CD4-positive, CD25-positive, alpha-beta regulatory T cell (primary cell): ENCODE measurements at regions not wholly inside any gene's neighbourhood (a gene's known extent, or its start where the extent isn't known, plus 50 kb on each side); places are given as distances from the start of the nearest gene placed in this dataset.
A peak's percentile ranks its signal among the peaks of the same experiment; 100 is the strongest.

Experiments used
- ATAC-seq, 2 donors: fragments of 150-1000 bp; cut with Tn5 transposase; one replicate each; pipeline ENCODE4 v1.10.0; 2021; ENCODE audit warnings: low read depth in 2 of 2, moderate number of reproducible peaks in 2 of 2, moderate library complexity in 1 of 2
- DNase-seq, 3 donors: peaks; one replicate each; pipeline versions ENCODE4 v3.0.0 to v3.0.0-alpha.2; 2012 to 2022; ENCODE audit warnings: mixed read lengths in 1 of 3
- H3K27ac ChIP-seq: one replicate; pipeline ENCODE4 v1.7.0; 2013; ENCODE audit warnings: mild to moderate bottlenecking, low read length; ENCODE audit not compliant: insufficient read depth, poor library complexity, severe bottlenecking
- H3K27me3 ChIP-seq: one replicate; pipeline ENCODE4 v1.7.0; 2013; ENCODE audit warnings: low read length; ENCODE audit not compliant: control insufficient read depth, insufficient read depth
- H3K36me3 ChIP-seq: one replicate; pipeline ENCODE4 v1.7.0; 2013; ENCODE audit warnings: mild to moderate bottlenecking, low read length, moderate library complexity; ENCODE audit not compliant: control insufficient read depth, insufficient read depth
- H3K4me1 ChIP-seq: 2 replicates; pipeline ENCODE4 v1.7.0; 2013; ENCODE audit warnings: mild to moderate bottlenecking, low read length; ENCODE audit not compliant: insufficient read depth, control insufficient read depth, poor library complexity, severe bottlenecking
- H3K4me3 ChIP-seq: one replicate; pipeline ENCODE4 v1.7.0; 2013; ENCODE audit warnings: low read depth, mild to moderate bottlenecking, low read length, moderate library complexity
- H3K9me3 ChIP-seq, 2 experiments: 1 replicate in 1 of 2; 2 replicates in 1 of 2; pipeline ENCODE4 v1.7.0; 2013; ENCODE audit warnings: low read length in 2 of 2, mild to moderate bottlenecking in 1 of 2, moderate library complexity in 1 of 2; ENCODE audit not compliant: control insufficient read depth in 2 of 2
- H3K27ac Mint-ChIP-seq, 3 donors: one replicate each; pipeline ENCODE4 v1.8.0; 2020 to 2022; ENCODE audit warnings: mild to moderate bottlenecking in 3 of 3, mixed read lengths in 3 of 3, moderate library complexity in 2 of 3
- H3K27me3 Mint-ChIP-seq: one replicate; pipeline ENCODE4 v1.8.0; 2022; ENCODE audit warnings: mild to moderate bottlenecking, mixed read lengths
- H3K36me3 Mint-ChIP-seq: one replicate; pipeline ENCODE4 v1.8.0; 2020; ENCODE audit warnings: mixed read lengths
- H3K4me1 Mint-ChIP-seq, 4 donors: one replicate each; pipeline ENCODE4 v1.8.0; 2020 to 2022; ENCODE audit warnings: mixed read lengths in 4 of 4, mild to moderate bottlenecking in 1 of 4
- H3K4me3 Mint-ChIP-seq, 4 donors: one replicate each; pipeline ENCODE4 v1.8.0; 2020 to 2022; ENCODE audit warnings: mild to moderate bottlenecking in 4 of 4, mixed read lengths in 4 of 4, moderate library complexity in 3 of 4
- H3K9me3 Mint-ChIP-seq, 7 donors: one replicate each; pipeline ENCODE4 v1.8.0; 2020 to 2022; ENCODE audit warnings: mixed read lengths in 7 of 7, mild to moderate bottlenecking in 3 of 7, moderate library complexity in 2 of 7

DNA sequence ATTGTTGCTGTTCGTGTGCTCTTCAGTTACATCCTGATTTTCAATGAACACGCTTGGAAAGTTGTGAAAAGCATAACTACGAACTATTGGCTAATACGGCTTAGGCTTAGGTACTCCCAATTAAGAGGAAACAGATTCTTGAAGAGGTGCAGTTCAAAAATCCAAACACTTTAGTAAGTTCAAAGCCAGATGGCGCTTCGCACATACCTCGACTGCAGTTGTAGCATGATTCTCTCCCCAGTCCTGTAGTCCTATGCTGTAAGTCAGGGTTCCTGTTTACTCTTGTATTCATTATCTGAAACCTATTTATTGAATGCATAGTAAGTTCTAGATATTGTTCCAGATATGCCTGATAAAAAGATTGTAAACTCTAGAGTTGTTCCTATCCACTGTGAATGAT, 165.2 kb downstream of the TRIB2 start:
- Mint-ChIP-seq H3K9me3 (peaks cover 0 to 1% (median 0%) of the 10 kb centered on the region in 7 donors), H3K4me3 (no peak overlapping the region), H3K27me3 (no peaks in the 10 kb centered on the region), H3K27ac (no peak overlapping the region), H3K36me3 (no peaks in the 10 kb centered on the region), H3K4me1 (no peaks in the 10 kb centered on the region)
- Histone ChIP-seq H3K27me3 (no peaks in the 10 kb centered on the region), H3K9me3 (no peaks in the 10 kb centered on the region), H3K27ac (no peak overlapping the region), H3K36me3 (no peaks in the 10 kb centered on the region), H3K4me3 (no peak overlapping the region), H3K4me1 (no peaks in the 10 kb centered on the region)
- no peak for ATAC-seq
- DNase-seq = peak in 1 of 3 donors; percentile 7

DNA sequence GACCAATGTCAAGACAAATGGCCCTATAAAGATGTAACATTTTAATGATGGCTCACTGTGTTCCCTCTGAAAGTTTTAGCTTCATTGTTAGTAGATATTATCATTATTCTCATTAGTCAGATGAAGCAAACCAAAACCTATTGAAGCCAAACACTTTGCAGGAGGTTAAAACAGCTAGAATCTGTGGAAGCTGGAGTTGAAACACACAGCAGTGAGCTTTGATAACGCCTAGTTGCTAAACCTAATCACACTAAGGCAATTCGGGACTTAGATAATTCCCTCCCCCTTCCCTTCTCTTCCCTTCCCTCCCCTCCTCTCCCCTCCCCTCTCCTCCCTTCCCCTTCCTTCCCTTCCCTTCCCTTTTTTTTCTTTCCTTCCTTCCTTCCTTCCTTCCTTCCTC, 165.7 kb downstream of the TRIB2 start:
- Histone ChIP-seq H3K4me1 (no peaks in the 10 kb centered on the region), H3K27me3 (no peaks in the 10 kb centered on the region), H3K36me3 (no peaks in the 10 kb centered on the region), H3K9me3 (no peaks in the 10 kb centered on the region), H3K27ac (no peak overlapping the region), H3K4me3 (no peak overlapping the region)
- no peaks in the 10 kb centered on the region for H3K27me3 Mint-ChIP-seq
- H3K4me1 Mint-ChIP-seq = no peaks in the 10 kb centered on the region
- DNase-seq (no peak), ATAC-seq (no peak)
- peaks cover 0 to 1% (median 0%) of the 10 kb centered on the region in 7 donors for H3K9me3 Mint-ChIP-seq
- no peak overlapping the region for H3K4me3 Mint-ChIP-seq
- H3K27ac Mint-ChIP-seq = no peak overlapping the region
- H3K36me3 Mint-ChIP-seq = no peaks in the 10 kb centered on the region

- Histone ChIP-seq H3K27ac (no peak overlapping the region), H3K4me3 (no peak overlapping the region), H3K36me3 (no peaks in the 10 kb centered on the region), H3K4me1 (no peaks in the 10 kb centered on the region), H3K9me3 (no peaks in the 10 kb centered on the region), H3K27me3 (no peaks in the 10 kb centered on the region)
- H3K4me1 Mint-ChIP-seq = no peaks in the 10 kb centered on the region
- ATAC-seq (no peak), DNase-seq (no peak)
- H3K4me3 Mint-ChIP-seq = no peak overlapping the region
- peaks cover 0 to 4% (median 0%) of the 10 kb centered on the region in 7 donors for H3K9me3 Mint-ChIP-seq
- no peaks in the 10 kb centered on the region for H3K27me3 Mint-ChIP-seq
- H3K36me3 Mint-ChIP-seq = no peaks in the 10 kb centered on the region
- H3K27ac Mint-ChIP-seq = peak overlapping the region in 1 of 3 donors; percentile 45
Observed at GRCh38 chr2:12883906-12884305, 167.2 kb downstream of the TRIB2 start.

GRCh38 chr2:12884713-12885282, 168.1 kb downstream of the TRIB2 start:
- no peak for ATAC-seq
- Histone ChIP-seq H3K4me1 (no peaks in the 10 kb centered on the region), H3K27me3 (no peaks in the 10 kb centered on the region), H3K27ac (no peak overlapping the region), H3K4me3 (no peak overlapping the region), H3K9me3 (no peaks in the 10 kb centered on the region), H3K36me3 (no peaks in the 10 kb centered on the region)
- no peak for DNase-seq
- H3K9me3 Mint-ChIP-seq = peaks cover 0 to 4% (median 0%) of the 10 kb centered on the region in 7 donors
- no peak overlapping the region for H3K4me3 Mint-ChIP-seq
- no peaks in the 10 kb centered on the region for H3K27me3 Mint-ChIP-seq
- no peak overlapping the region for H3K27ac Mint-ChIP-seq
- no peaks in the 10 kb centered on the region for H3K36me3 Mint-ChIP-seq
- no peaks in the 10 kb centered on the region for H3K4me1 Mint-ChIP-seq

DNA sequence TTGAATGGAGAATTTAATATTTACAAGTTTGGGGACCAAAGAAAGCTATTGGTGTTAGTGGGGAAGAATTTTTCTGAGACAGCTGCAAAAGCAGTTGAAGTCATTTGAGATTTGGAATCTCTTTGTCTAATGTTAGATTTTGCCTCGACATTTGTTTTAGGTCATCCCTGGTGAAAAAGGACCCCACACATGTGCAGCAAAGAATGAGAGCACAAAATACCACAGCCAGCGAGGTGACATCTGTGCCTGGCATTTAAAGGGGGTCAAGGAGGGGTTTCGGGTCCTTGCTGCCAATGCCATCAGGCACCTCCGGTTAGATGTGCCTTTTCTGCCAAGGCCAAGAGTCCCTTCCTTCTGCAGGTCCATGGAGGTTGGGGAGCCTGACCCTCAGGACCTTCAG, 173.3 kb downstream of the TRIB2 start:
- ATAC-seq (no peak), DNase-seq (no peak)
- Mint-ChIP-seq H3K4me1 (peaks cover 0 to 4% (median 0%) of the 10 kb centered on the region in 4 donors), H3K36me3 (no peaks in the 10 kb centered on the region), H3K9me3 (peaks cover 2 to 23% (median 6%) of the 10 kb centered on the region in 7 donors), H3K4me3 (no peak overlapping the region), H3K27me3 (no peaks in the 10 kb centered on the region), H3K27ac (no peak overlapping the region)
- H3K4me1 ChIP-seq = no peaks in the 10 kb centered on the region
- peaks cover 0 to 1% of the 10 kb centered on the region in 2 experiments for H3K9me3 ChIP-seq
- no peaks in the 10 kb centered on the region for H3K36me3 ChIP-seq
- H3K4me3 ChIP-seq = no peak overlapping the region
- no peak overlapping the region for H3K27ac ChIP-seq
- H3K27me3 ChIP-seq = no peaks in the 10 kb centered on the region

- Histone ChIP-seq H3K4me3 (no peak overlapping the region), H3K36me3 (no peaks in the 10 kb centered on the region), H3K27ac (no peak overlapping the region), H3K9me3 (peaks cover 0 to 1% of the 10 kb centered on the region in 2 experiments), H3K27me3 (no peaks in the 10 kb centered on the region), H3K4me1 (no peaks in the 10 kb centered on the region)
- Mint-ChIP-seq H3K36me3 (no peaks in the 10 kb centered on the region), H3K9me3 (peaks cover 2 to 27% (median 6%) of the 10 kb centered on the region in 7 donors), H3K4me1 (peaks cover 0 to 8% (median under 1%) of the 10 kb centered on the region in 4 donors), H3K27me3 (no peaks in the 10 kb centered on the region), H3K27ac (no peak overlapping the region), H3K4me3 (no peak overlapping the region)
- ATAC-seq = no peak
- DNase-seq = no peak
Observed at GRCh38 chr2:12890481-12890991, 173.8 kb downstream of the TRIB2 start.

DNA sequence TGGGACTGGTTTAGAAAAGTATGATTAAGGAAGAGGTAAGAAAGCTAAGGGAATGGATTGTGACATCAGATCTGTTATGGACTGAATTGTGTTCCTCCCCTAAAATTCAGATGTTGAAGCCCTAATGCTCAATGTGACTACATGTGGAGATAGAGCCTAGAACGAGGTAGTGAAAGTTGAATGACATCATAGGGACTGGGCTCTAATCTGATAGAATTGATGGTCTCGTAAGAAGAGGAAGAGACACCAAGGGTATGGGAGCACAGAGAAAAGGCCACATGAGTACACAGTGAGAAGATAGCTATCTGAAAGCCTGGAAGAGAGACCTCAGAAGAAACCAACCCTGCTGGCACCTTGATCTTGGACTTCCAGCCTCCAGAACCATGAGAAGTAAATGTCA, 178.3 kb downstream of the TRIB2 start:
- Histone ChIP-seq H3K4me3 (no peak overlapping the region), H3K27me3 (no peaks in the 10 kb centered on the region), H3K9me3 (peaks cover 0 to 1% of the 10 kb centered on the region in 2 experiments), H3K27ac (no peak overlapping the region), H3K36me3 (no peaks in the 10 kb centered on the region), H3K4me1 (peaks cover 24% of the 10 kb centered on the region)
- Mint-ChIP-seq H3K27ac (peak overlapping the region in 2 of 3 donors; percentile 10 to 82), H3K9me3 (peaks cover 2 to 27% (median 7%) of the 10 kb centered on the region in 7 donors), H3K4me1 (peaks cover 19 to 44% (median 24%) of the 10 kb centered on the region in 4 donors), H3K36me3 (no peaks in the 10 kb centered on the region), H3K27me3 (no peaks in the 10 kb centered on the region), H3K4me3 (no peak overlapping the region)
- ATAC-seq (no peak), DNase-seq (no peak)
